MM.1S (cell line): ENCODE measurements at regions not wholly inside any gene's neighbourhood (a gene's known extent, or its start where the extent isn't known, plus 50 kb on each side); places are given as distances from the start of the nearest gene placed in this dataset.

Source experiments
- EZH2 ChIP-seq: fragments of 300-600 bp; sonication (generic); optimal IDR thresholded peaks from 2 replicates; pipeline ENCODE3; 2017; ENCODE audit warnings: low read depth, mild to moderate bottlenecking, antibody characterized with exemption, low read length, mixed read lengths
- EZH2phosphoT487 ChIP-seq: fragments of 300-600 bp; sonication (generic); IDR thresholded peaks from 2 replicates; pipeline ENCODE4 v1.6.1; 2018; ENCODE audit warnings: antibody characterized with exemption, low read length
- TF ChIP-seq, protein P1 (sequence below): fragments of 300-600 bp; sonication (generic); IDR thresholded peaks from 2 replicates; pipeline ENCODE4 v1.5.1; 2016; ENCODE audit warnings: antibody characterized with exemption, low read length, mixed read lengths

DNA sequence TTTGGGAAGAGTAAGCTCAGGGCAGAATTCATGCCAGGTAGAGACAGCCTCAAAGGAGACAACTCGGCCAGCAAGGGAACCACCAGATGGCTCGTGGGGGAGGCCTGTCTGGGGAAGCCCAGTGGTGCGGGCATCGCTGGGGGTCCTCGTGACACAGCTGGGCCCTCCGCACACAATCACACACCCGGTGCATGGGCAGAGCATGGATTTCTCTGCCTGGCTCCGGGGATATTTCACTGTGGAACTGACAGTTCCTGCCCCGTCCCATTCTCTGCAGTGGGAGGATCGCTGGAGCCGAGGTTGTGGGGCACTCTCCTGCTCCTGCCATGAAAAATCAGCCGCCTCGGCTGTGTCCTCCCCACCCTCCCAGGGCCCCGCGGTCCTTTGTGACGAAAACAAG is 108.0 kb downstream of the CRYAA start:
- TF ChIP-seq, protein P1, sequence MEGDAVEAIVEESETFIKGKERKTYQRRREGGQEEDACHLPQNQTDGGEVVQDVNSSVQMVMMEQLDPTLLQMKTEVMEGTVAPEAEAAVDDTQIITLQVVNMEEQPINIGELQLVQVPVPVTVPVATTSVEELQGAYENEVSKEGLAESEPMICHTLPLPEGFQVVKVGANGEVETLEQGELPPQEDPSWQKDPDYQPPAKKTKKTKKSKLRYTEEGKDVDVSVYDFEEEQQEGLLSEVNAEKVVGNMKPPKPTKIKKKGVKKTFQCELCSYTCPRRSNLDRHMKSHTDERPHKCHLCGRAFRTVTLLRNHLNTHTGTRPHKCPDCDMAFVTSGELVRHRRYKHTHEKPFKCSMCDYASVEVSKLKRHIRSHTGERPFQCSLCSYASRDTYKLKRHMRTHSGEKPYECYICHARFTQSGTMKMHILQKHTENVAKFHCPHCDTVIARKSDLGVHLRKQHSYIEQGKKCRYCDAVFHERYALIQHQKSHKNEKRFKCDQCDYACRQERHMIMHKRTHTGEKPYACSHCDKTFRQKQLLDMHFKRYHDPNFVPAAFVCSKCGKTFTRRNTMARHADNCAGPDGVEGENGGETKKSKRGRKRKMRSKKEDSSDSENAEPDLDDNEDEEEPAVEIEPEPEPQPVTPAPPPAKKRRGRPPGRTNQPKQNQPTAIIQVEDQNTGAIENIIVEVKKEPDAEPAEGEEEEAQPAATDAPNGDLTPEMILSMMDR = no peak
- no peak for TF ChIP-seq EZH2
- no peak for TF ChIP-seq EZH2phosphoT487
